Tibial nerve (tissue), 4 donors: ENCODE measurements at regions not wholly inside any gene's neighbourhood (a gene's known extent, or its start where the extent isn't known, plus 50 kb on each side); places are given as distances from the start of the nearest gene placed in this dataset.

ENCODE experiments used
- CTCF ChIP-seq, 5 experiments: fragments of 200-600 bp in 3 of 5; fragments of 450-650 bp in 2 of 5; sonication (generic) in 3 of 5; IDR thresholded peaks; one replicate each; pipeline ENCODE4 v1.5.1; 2016 to 2019; ENCODE audit warnings: antibody characterized with exemption in 5 of 5, mild to moderate bottlenecking in 3 of 5, moderate library complexity in 2 of 5
- EP300 ChIP-seq, 2 donors: sonication (generic); formaldehyde crosslinking; IDR thresholded peaks; one replicate each; pipeline ENCODE4 v1.6.1; 2017; ENCODE audit warnings: antibody characterized with exemption in 2 of 2, mild to moderate bottlenecking in 1 of 2
- POLR2A ChIP-seq, 2 donors: fragments of 450-650 bp; IDR thresholded peaks; one replicate each; pipeline ENCODE4 v1.6.1; 2017; ENCODE audit warnings: antibody characterized with exemption in 2 of 2, mild to moderate bottlenecking in 2 of 2, moderate library complexity in 2 of 2

GRCh38 chr7:12107381-12107780 is 103.7 kb upstream of the TMEM106B start:
- TF ChIP-seq POLR2A (IDR thresholded peaks at IDR 0.05) (no peak), CTCF (IDR thresholded peaks at IDR 0.05) (no peak), EP300 (IDR thresholded peaks at IDR 0.05) (no peak)
